ENCODE measurements at regions not wholly inside any gene's neighbourhood (a gene's known extent, or its start where the extent isn't known, plus 50 kb on each side); places are given as distances from the start of the nearest gene placed in this dataset.

DNA sequence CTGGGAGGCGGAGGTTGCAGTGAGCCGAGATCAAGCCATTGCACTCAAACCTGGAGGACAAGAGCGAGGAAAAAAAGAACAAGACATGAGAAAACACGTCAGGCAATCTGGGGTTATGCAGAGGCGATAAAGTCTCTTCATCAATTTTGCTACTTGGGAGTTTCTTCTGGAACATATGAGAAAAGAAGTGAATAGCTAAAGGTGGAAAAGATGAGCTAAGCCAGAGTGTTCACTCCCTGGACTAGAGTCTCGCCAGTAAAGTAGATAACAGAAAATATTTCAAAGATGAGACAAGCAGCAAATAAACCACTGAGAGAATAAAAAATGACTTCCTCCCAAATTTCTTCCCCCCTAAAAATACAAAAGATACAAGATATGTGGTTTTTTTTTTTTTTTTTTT lies 188.4 kb upstream of the HES1 start:
- TF ChIP-seq, protein P1, sequence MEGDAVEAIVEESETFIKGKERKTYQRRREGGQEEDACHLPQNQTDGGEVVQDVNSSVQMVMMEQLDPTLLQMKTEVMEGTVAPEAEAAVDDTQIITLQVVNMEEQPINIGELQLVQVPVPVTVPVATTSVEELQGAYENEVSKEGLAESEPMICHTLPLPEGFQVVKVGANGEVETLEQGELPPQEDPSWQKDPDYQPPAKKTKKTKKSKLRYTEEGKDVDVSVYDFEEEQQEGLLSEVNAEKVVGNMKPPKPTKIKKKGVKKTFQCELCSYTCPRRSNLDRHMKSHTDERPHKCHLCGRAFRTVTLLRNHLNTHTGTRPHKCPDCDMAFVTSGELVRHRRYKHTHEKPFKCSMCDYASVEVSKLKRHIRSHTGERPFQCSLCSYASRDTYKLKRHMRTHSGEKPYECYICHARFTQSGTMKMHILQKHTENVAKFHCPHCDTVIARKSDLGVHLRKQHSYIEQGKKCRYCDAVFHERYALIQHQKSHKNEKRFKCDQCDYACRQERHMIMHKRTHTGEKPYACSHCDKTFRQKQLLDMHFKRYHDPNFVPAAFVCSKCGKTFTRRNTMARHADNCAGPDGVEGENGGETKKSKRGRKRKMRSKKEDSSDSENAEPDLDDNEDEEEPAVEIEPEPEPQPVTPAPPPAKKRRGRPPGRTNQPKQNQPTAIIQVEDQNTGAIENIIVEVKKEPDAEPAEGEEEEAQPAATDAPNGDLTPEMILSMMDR (IDR thresholded peaks at IDR 0.05): no peak
- no peak for TF ChIP-seq POLR2A (IDR thresholded peaks at IDR 0.05)

Data from esophagus squamous epithelium (tissue), 4 donors.